ENCODE measurements at regions not wholly inside any gene's neighbourhood (a gene's known extent, or its start where the extent isn't known, plus 50 kb on each side); places are given as distances from the start of the nearest gene placed in this dataset.

DNA sequence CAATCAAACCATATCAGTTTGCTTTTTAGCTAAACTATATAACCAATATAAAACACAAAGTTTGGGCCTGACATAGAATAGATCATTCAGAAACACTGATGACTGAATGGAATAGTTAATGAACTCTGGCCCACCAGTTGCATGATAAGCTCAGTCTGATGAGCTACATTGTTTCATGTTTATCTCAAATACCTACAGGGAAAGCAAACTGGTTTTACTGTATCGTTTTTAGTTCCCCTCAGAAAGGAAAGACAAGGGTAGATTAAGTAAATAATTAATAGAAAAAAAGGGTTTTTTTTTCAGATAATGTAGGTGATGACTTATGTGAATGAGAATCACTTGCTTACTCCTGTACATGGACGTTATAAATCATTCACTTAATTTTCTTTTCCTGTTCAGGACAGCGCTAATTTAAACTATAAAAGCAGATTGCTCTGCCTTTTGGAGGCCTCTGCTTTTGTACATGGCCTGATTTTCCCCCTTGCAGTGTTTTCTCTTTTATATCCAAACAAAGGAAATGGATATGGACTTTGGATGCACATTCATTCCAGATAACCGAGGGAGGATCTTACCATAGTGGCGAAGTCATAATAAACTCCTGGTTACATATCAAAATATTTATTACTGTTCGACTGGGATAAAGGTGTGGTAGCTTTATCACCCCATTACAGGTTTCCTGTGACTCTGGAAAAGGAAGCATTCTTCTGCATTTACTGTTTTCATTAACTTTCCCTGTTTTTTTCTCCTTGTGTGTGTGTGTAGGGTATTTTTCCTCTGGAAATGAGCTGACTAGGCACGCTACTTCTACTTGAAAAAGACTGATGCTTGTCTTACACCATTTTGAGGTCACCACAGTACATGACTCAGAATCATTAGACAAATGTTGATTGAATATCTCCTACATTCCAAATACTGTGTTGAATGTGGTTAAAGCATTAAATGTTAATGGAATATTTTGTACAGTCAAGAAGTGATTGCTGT, 373.1 kb upstream of the HS3ST1 start:
- DNase-seq (ENCODE audit: low spot score) (no peak), ATAC-seq (ENCODE audit: insufficient number of reproducible peaks, low FRiP score, low read depth) (no peak)
- Histone ChIP-seq H3K27ac (no peak overlapping the region), H3K36me3 (no peaks in the 10 kb centered on the region), H3K4me3 (no peak overlapping the region), H3K4me1 (ENCODE audit: control insufficient read depth in 1 of 2, low read depth in 2 of 2) (no peaks in the 10 kb centered on the region), H3K27me3 (replicated peaks; ENCODE audit: insufficient read depth) (no peaks in the 10 kb centered on the region), H3K9me3 (no peaks in the 10 kb centered on the region)
- TF ChIP-seq CTCF (IDR thresholded peaks at IDR 0.05) = no peak

GRCh38 chr4:11799196-11799595, 370.5 kb upstream of the HS3ST1 start:
- ATAC-seq (ENCODE audit: insufficient number of reproducible peaks, low FRiP score, low read depth) = no peak
- H3K4me3 ChIP-seq = no peak overlapping the region
- H3K27ac ChIP-seq = no peak overlapping the region
- no peaks in the 10 kb centered on the region for H3K4me1 ChIP-seq (ENCODE audit: control insufficient read depth in 1 of 2, low read depth in 2 of 2)
- no peak for TF ChIP-seq CTCF (IDR thresholded peaks at IDR 0.05)
- no peak for DNase-seq (ENCODE audit: low spot score)
- no peaks in the 10 kb centered on the region for H3K36me3 ChIP-seq
- no peaks in the 10 kb centered on the region for H3K9me3 ChIP-seq
- H3K27me3 ChIP-seq (replicated peaks; ENCODE audit: insufficient read depth) = no peaks in the 10 kb centered on the region

DNA sequence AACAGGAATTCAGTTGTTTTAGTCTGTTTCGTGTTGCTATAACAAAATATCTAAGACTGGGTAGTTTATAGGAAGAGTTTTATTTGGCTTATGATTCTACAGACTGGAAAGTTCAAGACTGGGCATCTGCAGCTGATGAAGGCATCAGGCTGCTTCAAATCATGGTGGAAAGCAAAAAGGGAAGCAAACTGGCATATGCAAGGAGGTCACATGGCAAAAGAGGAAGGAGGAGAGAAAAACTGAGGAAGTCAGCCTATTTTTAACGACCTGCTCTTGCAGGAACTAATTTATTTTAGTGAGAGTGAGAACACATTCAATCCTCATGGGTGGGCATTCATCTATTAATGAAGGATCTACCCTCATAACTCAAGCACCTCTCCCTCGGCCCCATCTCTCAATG, 363.1 kb upstream of the HS3ST1 start:
- ATAC-seq (ENCODE audit: insufficient number of reproducible peaks, low FRiP score, low read depth) (no peak), DNase-seq (ENCODE audit: low spot score) (no peak)
- H3K9me3 ChIP-seq = no peaks in the 10 kb centered on the region
- H3K36me3 ChIP-seq = no peaks in the 10 kb centered on the region
- no peak for TF ChIP-seq CTCF (IDR thresholded peaks at IDR 0.05)
- no peak overlapping the region for H3K27ac ChIP-seq
- no peaks in the 10 kb centered on the region for H3K27me3 ChIP-seq (replicated peaks; ENCODE audit: insufficient read depth)
- no peaks in the 10 kb centered on the region for H3K4me1 ChIP-seq (ENCODE audit: control insufficient read depth in 1 of 2, low read depth in 2 of 2)
- no peak overlapping the region for H3K4me3 ChIP-seq

DNA sequence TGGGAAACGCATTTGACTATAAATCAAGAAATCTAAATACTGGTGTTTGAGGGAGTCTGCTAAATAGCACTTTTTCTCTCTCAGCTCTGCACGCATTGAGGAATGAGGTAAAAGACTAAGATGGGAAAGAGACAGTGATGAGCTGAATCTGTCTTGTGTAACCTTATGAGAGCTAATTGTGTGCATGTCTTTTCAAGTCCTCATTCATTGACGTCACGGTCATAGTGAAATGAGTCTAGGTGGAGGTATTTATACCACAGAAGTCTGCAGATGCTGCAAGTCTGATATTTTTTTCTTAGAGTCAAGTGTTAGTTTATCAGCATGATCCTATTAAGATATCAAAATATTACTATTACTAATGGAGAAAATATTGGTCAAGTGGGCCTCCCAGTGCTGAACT, 361.5 kb upstream of the HS3ST1 start:
- no peak for TF ChIP-seq CTCF (IDR thresholded peaks at IDR 0.05)
- ATAC-seq (ENCODE audit: insufficient number of reproducible peaks, low FRiP score, low read depth) = no peak
- no peak overlapping the region for H3K4me3 ChIP-seq

GRCh38 chr4:11783588-11783987, 354.9 kb upstream of the HS3ST1 start:
- H3K27ac ChIP-seq = no peak overlapping the region
- ATAC-seq (ENCODE audit: insufficient number of reproducible peaks, low FRiP score, low read depth) (no peak), DNase-seq (ENCODE audit: low spot score) (no peak)

More for the DNA sequence above, 361.5 kb upstream of the HS3ST1 start:
- Histone ChIP-seq H3K4me1 (ENCODE audit: control insufficient read depth in 1 of 2, low read depth in 2 of 2) (no peaks in the 10 kb centered on the region), H3K27me3 (replicated peaks; ENCODE audit: insufficient read depth) (no peaks in the 10 kb centered on the region), H3K36me3 (no peaks in the 10 kb centered on the region), H3K9me3 (no peaks in the 10 kb centered on the region), H3K27ac (no peak overlapping the region)
- DNase-seq (ENCODE audit: low spot score) = no peak

More at GRCh38 chr4:11783588-11783987, 354.9 kb upstream of the HS3ST1 start:
- H3K27me3 ChIP-seq (replicated peaks; ENCODE audit: insufficient read depth) = no peaks in the 10 kb centered on the region
- TF ChIP-seq CTCF (IDR thresholded peaks at IDR 0.05) = no peak
- H3K9me3 ChIP-seq = no peaks in the 10 kb centered on the region
- no peak overlapping the region for H3K4me3 ChIP-seq
- H3K4me1 ChIP-seq (ENCODE audit: control insufficient read depth in 1 of 2, low read depth in 2 of 2) = no peaks in the 10 kb centered on the region
- no peaks in the 10 kb centered on the region for H3K36me3 ChIP-seq
